ENCODE measurements at regions not wholly inside any gene's neighbourhood (a gene's known extent, or its start where the extent isn't known, plus 50 kb on each side); places are given as distances from the start of the nearest gene placed in this dataset.

GRCh38 chr9:8186560-8186959, 387.0 kb upstream of the DMAC1 start:
- H3K9me3 Mint-ChIP-seq (ENCODE audit: unreplicated experiment), result peaks cover 7% of the 10 kb centered on the region
- H3K4me3 Mint-ChIP-seq (ENCODE audit: unreplicated experiment), result no peak overlapping the region
- no peak for TF ChIP-seq CTCF (IDR thresholded peaks at IDR 0.05; ENCODE audit: insufficient read depth in 1 of 2, low read depth in 1 of 2, low read length in 1 of 2, severe bottlenecking in 1 of 2, unreplicated experiment in 1 of 2)
- no peaks in the 10 kb centered on the region for H3K4me1 ChIP-seq
- no peak overlapping the region for H3K27ac Mint-ChIP-seq (ENCODE audit: unreplicated experiment)
- ChIA-PET POLR2A (no interaction called here), CTCF (no interaction called here)
- no peaks in the 10 kb centered on the region for H3K9me3 ChIP-seq
- no peak for DNase-seq
- H3K4me1 Mint-ChIP-seq (ENCODE audit: low read depth, unreplicated experiment), result no peaks in the 10 kb centered on the region
- no peak overlapping the region for H3K4me3 ChIP-seq (ENCODE audit: low read depth, low read length)
- H3K27me3 ChIP-seq (replicated peaks; ENCODE audit: control insufficient read depth, insufficient read depth, low read length), result no peaks in the 10 kb centered on the region
- no peaks in the 10 kb centered on the region for H3K36me3 Mint-ChIP-seq (ENCODE audit: insufficient read depth, unreplicated experiment)
- BruUV-seq (replicated peaks), result no TSS peak
- H3K36me3 ChIP-seq (ENCODE audit: control insufficient read depth, insufficient read depth, low read length), result no peaks in the 10 kb centered on the region
- no peaks in the 10 kb centered on the region for H3K27me3 Mint-ChIP-seq (ENCODE audit: insufficient read depth, unreplicated experiment)
- intact Hi-C loops (cut with micrococcal nuclease; ENCODE audit: unreplicated experiment), result no loop called here

DNA sequence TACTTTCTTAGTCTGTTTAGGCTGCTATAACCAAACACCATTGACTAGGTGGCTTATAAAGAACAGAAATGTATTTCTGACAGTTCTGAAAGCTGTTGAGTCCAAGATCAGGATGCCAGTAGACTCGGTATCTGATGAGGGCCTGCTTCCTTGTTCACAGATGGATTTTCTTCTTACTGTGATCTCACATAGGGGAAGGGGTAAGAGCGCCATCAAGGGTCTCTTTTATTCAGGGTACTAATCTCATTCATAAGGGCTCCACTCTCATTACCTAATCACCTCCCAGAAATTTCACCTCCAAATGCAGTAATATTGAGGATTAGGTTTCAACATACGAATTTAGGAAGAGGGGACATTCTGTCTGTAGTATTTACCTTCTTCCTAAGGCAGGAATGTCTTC, 384.0 kb upstream of the DMAC1 start:
- Histone ChIP-seq H3K36me3 (ENCODE audit: control insufficient read depth, insufficient read depth, low read length) (no peaks in the 10 kb centered on the region), H3K4me3 (ENCODE audit: low read depth, low read length) (no peak overlapping the region), H3K9me3 (no peaks in the 10 kb centered on the region), H3K4me1 (no peaks in the 10 kb centered on the region), H3K27me3 (replicated peaks; ENCODE audit: control insufficient read depth, insufficient read depth, low read length) (no peaks in the 10 kb centered on the region)
- Mint-ChIP-seq H3K36me3 (ENCODE audit: insufficient read depth, unreplicated experiment) (no peaks in the 10 kb centered on the region), H3K9me3 (ENCODE audit: unreplicated experiment) (peaks cover 1% of the 10 kb centered on the region), H3K27me3 (ENCODE audit: insufficient read depth, unreplicated experiment) (no peaks in the 10 kb centered on the region), H3K4me3 (ENCODE audit: unreplicated experiment) (no peak overlapping the region), H3K4me1 (ENCODE audit: low read depth, unreplicated experiment) (no peaks in the 10 kb centered on the region), H3K27ac (ENCODE audit: unreplicated experiment) (no peak overlapping the region)
- no peak for DNase-seq
- intact Hi-C loops (cut with micrococcal nuclease; ENCODE audit: unreplicated experiment), result no loop called here
- ChIA-PET CTCF (no interaction called here), POLR2A (no interaction called here)
- TF ChIP-seq CTCF (IDR thresholded peaks at IDR 0.05; ENCODE audit: insufficient read depth in 1 of 2, low read depth in 1 of 2, low read length in 1 of 2, severe bottlenecking in 1 of 2, unreplicated experiment in 1 of 2), result no peak
- no TSS peak for BruUV-seq (replicated peaks)

DNA sequence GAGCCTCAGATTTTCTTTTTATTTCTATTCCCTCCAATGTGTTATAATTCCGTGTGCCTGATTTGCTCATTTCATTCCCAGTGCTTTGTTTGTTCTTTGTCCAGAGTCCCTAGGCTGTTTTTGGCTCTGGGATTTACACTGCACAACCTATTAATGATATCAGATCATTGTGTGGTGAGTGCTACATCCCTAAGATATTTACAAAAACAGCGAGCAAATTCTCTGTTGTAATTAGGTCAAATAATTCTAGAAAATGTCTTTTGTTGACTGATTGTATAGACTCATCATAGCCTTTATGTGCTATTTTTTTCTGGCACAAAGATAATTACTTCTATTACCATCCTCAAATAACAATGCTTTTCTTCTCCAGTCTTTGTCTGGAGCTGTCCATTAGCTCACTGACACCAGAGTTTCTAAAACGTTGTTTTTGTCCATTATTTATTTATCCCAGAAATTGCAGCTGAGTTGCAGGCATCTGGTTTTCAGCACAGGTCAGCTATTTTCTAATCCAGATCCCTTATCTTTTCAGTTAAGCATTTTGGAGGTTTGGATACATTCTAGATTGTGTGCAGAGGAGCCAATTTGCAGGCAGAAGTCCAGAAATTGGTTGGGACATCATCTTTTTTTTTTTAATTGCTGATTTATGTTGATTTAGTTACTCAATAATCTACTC, 379.9 kb upstream of the DMAC1 start:
- intact Hi-C loops (cut with micrococcal nuclease; ENCODE audit: unreplicated experiment), result no loop called here
- Histone ChIP-seq H3K4me1 (no peaks in the 10 kb centered on the region), H3K4me3 (ENCODE audit: low read depth, low read length) (no peak overlapping the region), H3K27me3 (replicated peaks; ENCODE audit: control insufficient read depth, insufficient read depth, low read length) (no peaks in the 10 kb centered on the region), H3K36me3 (ENCODE audit: control insufficient read depth, insufficient read depth, low read length) (no peaks in the 10 kb centered on the region), H3K9me3 (no peaks in the 10 kb centered on the region)
- Mint-ChIP-seq H3K36me3 (ENCODE audit: insufficient read depth, unreplicated experiment) (no peaks in the 10 kb centered on the region), H3K4me3 (ENCODE audit: unreplicated experiment) (no peak overlapping the region), H3K9me3 (ENCODE audit: unreplicated experiment) (peaks cover 26% of the 10 kb centered on the region), H3K4me1 (ENCODE audit: low read depth, unreplicated experiment) (no peaks in the 10 kb centered on the region), H3K27ac (ENCODE audit: unreplicated experiment) (no peak overlapping the region), H3K27me3 (ENCODE audit: insufficient read depth, unreplicated experiment) (no peaks in the 10 kb centered on the region)
- DNase-seq, result no peak
- CTCF ChIA-PET, result no interaction called here
- TF ChIP-seq CTCF (IDR thresholded peaks at IDR 0.05; ENCODE audit: insufficient read depth in 1 of 2, low read depth in 1 of 2, low read length in 1 of 2, severe bottlenecking in 1 of 2, unreplicated experiment in 1 of 2), result no peak
- no TSS peak for BruUV-seq (replicated peaks)
- POLR2A ChIA-PET, result no interaction called here
